Activated naive CD8-positive, alpha-beta T cell (primary cell): ENCODE measurements at regions not wholly inside any gene's neighbourhood (a gene's known extent, or its start where the extent isn't known, plus 50 kb on each side); places are given as distances from the start of the nearest gene placed in this dataset.

Experiments
- H3K27ac Mint-ChIP-seq: one replicate; pipeline ENCODE4 v1.8.0; 2021; ENCODE audit warnings: mixed read lengths
- H3K27me3 Mint-ChIP-seq: one replicate; pipeline ENCODE4 v1.8.0; 2021; ENCODE audit warnings: mixed read lengths
- H3K36me3 Mint-ChIP-seq: one replicate; pipeline ENCODE4 v1.8.0; 2021; ENCODE audit warnings: mixed read lengths
- H3K4me1 Mint-ChIP-seq: one replicate; pipeline ENCODE4 v1.8.0; 2021; ENCODE audit warnings: low read depth, mixed read lengths
- H3K4me3 Mint-ChIP-seq: one replicate; pipeline ENCODE4 v1.8.0; 2021; ENCODE audit warnings: mild to moderate bottlenecking, mixed read lengths
- H3K9me3 Mint-ChIP-seq: one replicate; pipeline ENCODE4 v1.8.0; 2021; ENCODE audit warnings: low read depth, mixed read lengths

DNA sequence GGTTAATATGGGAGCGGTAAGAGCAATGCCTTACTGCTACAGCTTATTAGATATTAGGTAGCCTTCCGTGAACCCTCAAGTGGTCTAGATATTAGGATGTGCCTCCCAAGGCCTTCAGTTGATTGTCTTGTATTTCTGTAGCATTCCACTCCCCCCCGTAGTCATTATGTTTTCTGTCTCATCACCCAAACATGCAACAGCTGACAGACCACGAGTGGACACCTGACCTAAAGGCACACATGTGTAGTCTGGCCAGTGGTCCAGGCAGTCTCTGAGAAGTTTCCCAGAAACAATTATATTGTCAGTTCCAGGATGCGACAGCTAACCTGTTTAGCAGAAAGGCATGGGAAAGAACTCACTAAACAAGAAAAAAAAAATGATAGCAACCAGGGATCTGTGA, 1000.9 kb downstream of the AGBL1 start:
- Mint-ChIP-seq H3K4me3 (no peak overlapping the region), H3K36me3 (no peaks in the 10 kb centered on the region), H3K9me3 (no peaks in the 10 kb centered on the region), H3K27me3 (no peaks in the 10 kb centered on the region), H3K27ac (no peak overlapping the region), H3K4me1 (no peaks in the 10 kb centered on the region)
